HG03280 (cell line): ENCODE measurements at regions not wholly inside any gene's neighbourhood (a gene's known extent, or its start where the extent isn't known, plus 50 kb on each side); places are given as distances from the start of the nearest gene placed in this dataset.

Source experiments
- ATAC-seq: cut with Tn5 transposase; IDR thresholded peaks from one replicate; pipeline ENCODE4 v1.9.1; 2021; ENCODE audit warnings: mild to moderate bottlenecking, moderate library complexity; ENCODE audit not compliant: unreplicated experiment

DNA sequence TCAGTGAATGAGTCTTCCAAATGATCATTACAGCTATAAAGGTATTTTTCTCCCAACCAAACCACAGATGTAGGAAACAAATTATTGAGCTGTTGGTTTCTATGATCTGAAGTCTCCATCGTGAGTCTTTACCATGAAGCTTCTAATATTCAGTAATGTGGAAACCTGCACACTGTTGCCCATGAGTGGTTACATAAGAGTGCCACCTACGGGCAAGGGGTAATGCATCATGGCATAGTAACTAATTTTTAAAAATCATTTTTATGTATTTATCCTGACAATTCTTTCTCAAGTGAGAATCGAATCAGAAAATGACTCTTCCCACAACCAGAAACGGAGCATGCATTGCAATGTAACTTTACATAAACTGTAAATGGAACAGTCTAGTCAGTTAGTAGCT is 282.5 kb upstream of the SMARCA2 start:
- no peak for ATAC-seq

- ATAC-seq: no peak
Measured at GRCh38 chr9:1738511-1739100, 276.5 kb upstream of the SMARCA2 start.

GRCh38 chr9:1743121-1743960 is 271.8 kb upstream of the SMARCA2 start:
- no peak for ATAC-seq

DNA sequence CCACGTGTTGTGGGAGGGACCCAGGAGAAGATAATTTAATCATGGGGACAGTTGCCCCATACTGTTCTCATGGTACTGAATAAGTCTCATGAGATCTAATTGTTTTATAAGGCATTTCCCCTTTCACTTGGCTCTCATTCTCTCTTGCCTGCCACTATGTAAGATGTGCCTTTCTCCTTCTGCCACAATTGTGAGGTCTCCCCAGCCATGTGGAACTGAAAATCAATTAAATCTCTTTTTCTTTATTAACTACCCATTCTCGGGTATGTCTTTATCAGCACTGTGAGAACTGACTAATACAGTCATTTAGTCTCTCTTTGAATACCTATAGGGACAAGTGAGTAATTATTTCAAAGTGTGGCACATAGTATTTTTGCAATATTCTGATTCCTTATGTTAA is 269.2 kb upstream of the SMARCA2 start:
- ATAC-seq: no peak

DNA sequence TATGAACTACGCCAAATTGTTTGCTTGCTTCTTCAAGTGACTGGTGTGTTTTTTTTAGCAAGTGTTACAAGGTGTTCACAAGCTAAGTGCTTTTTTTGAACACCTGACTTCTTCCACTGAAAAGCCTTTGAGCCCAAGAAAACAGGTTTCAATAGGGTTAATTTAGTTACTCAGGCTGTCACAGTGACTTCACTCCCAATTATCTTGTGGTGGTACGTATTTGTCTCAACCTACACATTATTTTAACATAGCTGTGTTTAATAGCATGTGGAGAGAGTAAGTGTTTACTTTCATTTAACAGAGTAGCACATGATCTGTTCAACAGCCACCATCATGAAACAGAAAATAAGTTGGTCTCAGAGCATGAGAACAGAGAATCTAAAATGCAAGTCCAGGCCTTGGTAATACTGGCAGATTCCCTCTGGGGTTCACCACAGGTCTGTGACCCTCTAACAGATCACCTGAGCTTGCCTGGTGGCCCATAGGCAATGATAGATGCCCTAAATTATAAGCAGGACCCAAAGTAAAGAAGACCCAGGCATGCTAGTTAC is 267.7 kb upstream of the SMARCA2 start:
- ATAC-seq: peak; percentile 71

DNA sequence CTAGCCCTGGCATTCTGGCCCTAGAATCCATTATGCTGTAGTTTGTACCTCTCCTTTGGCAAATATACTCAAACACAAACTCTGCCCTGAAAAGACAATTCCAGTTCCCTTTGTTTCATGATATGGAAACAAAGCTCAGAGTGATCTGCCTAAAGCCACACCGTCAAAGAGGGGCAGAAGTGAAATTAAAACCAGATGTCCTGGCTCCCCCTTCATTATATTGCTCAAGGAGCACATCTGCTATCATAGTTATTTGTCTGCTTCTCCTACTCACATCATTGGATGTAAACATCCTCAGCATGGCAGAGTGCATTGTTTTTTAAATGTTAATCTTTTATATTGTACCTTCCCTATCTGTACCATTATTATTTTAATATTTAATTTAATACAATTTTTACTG is 266.7 kb upstream of the SMARCA2 start:
- ATAC-seq: no peak

DNA sequence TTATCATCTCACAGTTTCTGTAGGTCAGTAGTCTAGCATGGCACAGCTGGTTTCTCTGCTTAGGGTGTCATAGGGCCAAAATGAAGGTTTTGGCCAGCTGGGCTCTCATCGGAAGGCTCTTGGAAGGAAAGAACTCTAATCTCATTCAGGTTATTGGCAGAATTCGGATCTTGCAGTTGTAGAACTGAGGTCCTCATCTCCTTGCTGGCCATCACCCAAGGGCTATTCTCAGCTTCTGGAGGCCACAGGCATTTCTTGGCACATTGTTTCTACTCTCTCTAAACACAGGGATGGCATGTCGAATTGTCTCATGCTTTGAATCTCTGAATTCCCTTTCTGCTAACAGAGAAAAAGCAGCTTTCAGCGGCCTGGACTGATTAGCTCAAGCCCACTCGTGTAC is 258.0 kb upstream of the SMARCA2 start:
- ATAC-seq: no peak

- peak; percentile 94 for ATAC-seq
Measured at GRCh38 chr9:1759009-1759408, 256.1 kb upstream of the SMARCA2 start.

- no peak for ATAC-seq
Measured at GRCh38 chr9:1759771-1760300, 255.3 kb upstream of the SMARCA2 start.

GRCh38 chr9:1761807-1762206 is 253.3 kb upstream of the SMARCA2 start:
- ATAC-seq: no peak

DNA sequence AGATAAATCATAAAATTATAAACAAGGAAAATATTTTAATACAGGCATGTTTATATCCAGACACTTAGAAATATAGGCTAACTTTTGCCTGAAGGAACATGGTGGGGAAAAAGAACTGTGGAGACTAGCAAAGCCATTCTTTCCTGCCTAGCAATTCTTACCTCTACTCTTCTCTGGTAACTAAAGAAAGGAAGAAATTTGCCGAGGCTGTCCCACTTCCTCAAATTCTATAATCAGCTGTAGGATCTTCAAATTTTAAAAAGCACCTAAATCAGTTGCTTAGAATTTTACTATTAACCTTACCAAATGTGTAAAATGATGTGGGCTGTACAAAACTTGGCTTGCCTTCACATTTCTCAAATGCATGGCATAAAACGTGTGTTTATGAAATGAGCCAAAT is 249.1 kb upstream of the SMARCA2 start:
- no peak for ATAC-seq

DNA sequence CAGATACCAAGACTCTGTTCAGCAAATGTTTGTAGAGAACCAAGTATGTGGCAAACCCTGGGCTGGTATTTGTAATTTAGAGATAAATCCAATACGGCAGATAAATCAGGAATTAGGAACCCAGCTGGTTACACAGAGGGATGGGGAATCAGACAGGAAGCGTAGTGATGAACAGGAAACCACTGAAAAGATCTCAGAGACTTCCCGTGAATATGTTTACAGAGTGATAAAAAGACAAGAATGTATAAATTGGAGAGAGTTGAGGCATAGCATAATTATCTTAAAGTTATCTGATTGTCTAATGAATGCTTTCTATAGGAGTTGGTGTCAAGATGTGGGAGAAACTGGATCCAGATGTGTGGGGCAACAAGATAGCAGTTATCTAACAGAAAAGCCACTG is 246.6 kb upstream of the SMARCA2 start:
- ATAC-seq: no peak

GRCh38 chr9:1771094-1771789 is 243.9 kb upstream of the SMARCA2 start:
- no peak for ATAC-seq

DNA sequence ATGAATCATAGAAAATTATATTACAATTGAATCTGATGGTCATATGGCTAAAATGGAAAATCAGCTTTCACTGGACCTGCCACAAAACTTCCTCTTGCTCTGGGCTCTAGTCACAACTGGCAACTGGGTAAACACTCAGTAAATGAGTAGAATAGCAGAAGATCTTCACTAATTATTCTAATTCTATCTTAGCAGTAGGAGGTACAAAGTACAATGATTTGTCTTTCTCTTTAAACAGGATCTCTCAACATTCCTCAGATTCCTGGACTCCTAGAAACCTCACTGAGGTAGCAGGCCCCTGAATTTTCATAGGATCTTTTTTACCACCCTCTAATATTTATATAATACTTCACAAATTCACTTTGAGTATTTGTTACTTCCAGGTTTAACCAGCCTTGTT is 239.9 kb upstream of the SMARCA2 start:
- ATAC-seq: no peak

DNA sequence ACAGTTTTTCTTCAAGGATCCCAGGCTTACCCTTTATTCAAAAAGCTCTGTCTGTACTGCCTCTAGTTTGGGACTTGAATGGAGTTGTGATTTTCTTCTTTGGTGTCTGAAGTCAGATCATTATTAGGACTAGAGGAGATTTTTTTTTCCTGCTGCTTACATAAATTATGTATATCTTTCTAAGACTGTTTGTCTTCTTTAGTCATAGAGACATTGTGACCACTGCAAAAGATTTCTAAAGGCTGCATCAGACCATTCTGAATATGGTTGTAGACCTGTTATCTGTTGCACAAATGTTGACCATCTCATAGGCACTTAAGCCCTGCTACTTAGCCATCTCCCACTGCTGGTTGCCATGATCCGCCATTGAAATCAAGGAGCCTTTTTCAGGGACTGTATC is 238.5 kb upstream of the SMARCA2 start:
- ATAC-seq: no peak

- ATAC-seq: no peak
Measured at GRCh38 chr9:1791191-1791590, 224.0 kb upstream of the SMARCA2 start.

- no peak for ATAC-seq
Measured at GRCh38 chr9:1794547-1795270, 220.4 kb upstream of the SMARCA2 start.

DNA sequence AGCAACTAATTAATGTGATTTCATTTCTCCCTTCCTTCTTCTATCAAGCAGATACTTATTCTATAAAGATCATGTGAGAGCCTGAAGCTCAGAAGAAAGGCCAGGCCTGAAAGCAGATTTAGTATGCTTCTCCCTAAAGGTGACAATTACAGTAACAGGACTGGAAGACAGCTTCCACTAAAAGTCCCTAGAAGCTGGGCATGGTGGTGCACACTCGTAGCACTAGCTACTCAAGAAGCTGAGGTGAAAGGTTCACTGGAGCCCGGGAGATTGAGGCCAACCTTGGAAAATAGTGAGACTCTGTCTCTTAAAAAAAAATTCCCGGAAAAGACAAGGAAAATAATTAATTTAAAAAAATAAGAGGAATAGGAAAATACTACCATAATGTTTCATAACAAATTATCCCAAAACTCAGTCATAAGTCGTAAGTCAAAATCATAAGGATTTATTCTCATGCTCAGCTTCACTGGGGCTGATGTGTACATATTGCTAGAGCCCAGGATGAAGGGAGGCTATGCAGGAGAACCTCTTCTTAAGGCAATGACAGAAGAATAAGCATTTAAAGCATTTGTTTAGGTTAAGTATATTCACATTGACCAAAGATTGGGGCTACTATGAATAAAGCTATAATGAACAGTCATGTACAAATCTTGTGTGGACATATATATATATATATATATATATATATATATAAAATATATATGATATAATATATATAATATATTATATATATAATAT is 210.8 kb upstream of the SMARCA2 start:
- ATAC-seq: no peak

GRCh38 chr9:1829719-1830118 is 185.4 kb upstream of the SMARCA2 start:
- ATAC-seq: no peak

DNA sequence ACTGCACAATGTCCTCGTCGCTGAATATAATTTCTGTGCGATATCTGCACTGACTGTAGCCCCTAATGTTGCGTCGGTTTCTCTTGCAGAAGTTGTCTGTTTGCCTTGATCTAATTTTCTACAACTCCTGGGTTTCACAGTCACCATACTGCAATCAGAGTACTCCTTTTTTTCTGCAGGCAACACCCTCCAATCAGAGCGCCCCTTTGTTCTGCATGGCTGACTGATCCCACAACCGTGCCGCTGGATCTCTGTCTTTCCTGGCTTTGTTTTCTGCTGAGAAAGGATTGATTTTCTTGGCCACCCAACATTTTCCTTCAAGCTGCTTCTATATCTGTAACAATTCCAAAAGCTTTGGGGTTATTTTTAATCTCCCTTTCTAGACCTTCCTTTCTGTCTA is 182.2 kb upstream of the SMARCA2 start:
- ATAC-seq: no peak
